HepG2 (cell line): ENCODE measurements at regions not wholly inside any gene's neighbourhood (a gene's known extent, or its start where the extent isn't known, plus 50 kb on each side); places are given as distances from the start of the nearest gene placed in this dataset.

Source experiments
- ATF5 ChIP-seq: sonication (generic); formaldehyde crosslinking; IDR thresholded peaks from 2 replicates; pipeline ENCODE4 v1.4.0; 2020; ENCODE audit warnings: mild to moderate bottlenecking, low read depth, missing genetic modification reagents
- EP300 ChIP-seq, 3 experiments: sonication (generic) in 1 of 3; formaldehyde crosslinking in 1 of 3; IDR thresholded peaks; 2 replicates each; pipeline versions ENCODE4 v1.5.1 to v1.6.1; 2011 to 2020; ENCODE audit warnings: low read depth in 2 of 3, low read length in 2 of 3, borderline replicate concordance in 1 of 3, improper control_type of control experiment in 1 of 3, mild to moderate bottlenecking in 1 of 3, missing genetic modification reagents in 1 of 3, moderate library complexity in 1 of 3
- FOXA3 ChIP-seq: IDR thresholded peaks from 2 replicates; pipeline ENCODE4 v1.6.1; 2016; ENCODE audit warnings: missing genetic modification reagents, missing compliant biosample characterization
- FOXP4 ChIP-seq: sonication (generic); formaldehyde crosslinking; IDR thresholded peaks from 2 replicates; pipeline ENCODE4 v1.4.0; 2020; ENCODE audit warnings: missing genetic modification reagents
- GABPB1 ChIP-seq: IDR thresholded peaks from 2 replicates; pipeline ENCODE4 v1.6.1; 2016; ENCODE audit warnings: mild to moderate bottlenecking, missing genetic modification reagents, moderate library complexity, missing compliant biosample characterization
- ISL2 ChIP-seq: sonication (generic); formaldehyde crosslinking; IDR thresholded peaks from 2 replicates; pipeline ENCODE4 v1.5.0; 2020; ENCODE audit warnings: missing genetic modification reagents
- LCORL ChIP-seq, 2 experiments: fragments of 450-650 bp in 1 of 2; sonication (generic) in 1 of 2; formaldehyde crosslinking in 1 of 2; IDR thresholded peaks; 2 replicates each; pipeline versions ENCODE4 v1.5.0 to v1.6.1; 2017 to 2020; ENCODE audit warnings: antibody characterized with exemption in 1 of 2, missing genetic modification reagents in 1 of 2
- MED1 ChIP-seq: sonication (generic); formaldehyde crosslinking; IDR thresholded peaks from 2 replicates; pipeline ENCODE4 v1.4.0; 2020; ENCODE audit warnings: missing genetic modification reagents
- NR2F6 ChIP-seq, 2 experiments: IDR thresholded peaks; 2 replicates each; pipeline ENCODE4 v1.6.1; 2016; ENCODE audit warnings: antibody characterized with exemption in 1 of 2, mild to moderate bottlenecking in 1 of 2
- SOX6 ChIP-seq, 2 experiments: fragments of 450-650 bp in 1 of 2; sonication (generic) in 1 of 2; formaldehyde crosslinking in 1 of 2; IDR thresholded peaks; 2 replicates each; pipeline versions ENCODE4 v1.4.0 to v1.6.1; 2017 to 2020; ENCODE audit warnings: antibody characterized with exemption in 1 of 2, mild to moderate bottlenecking in 1 of 2, missing genetic modification reagents in 1 of 2
- ZNF557 ChIP-seq: sonication (generic); formaldehyde crosslinking; IDR thresholded peaks from 2 replicates; pipeline ENCODE4 v1.4.0; 2020; ENCODE audit warnings: missing genetic modification reagents
- TF ChIP-seq, protein P1 (sequence below): IDR thresholded peaks from 2 replicates; pipeline ENCODE4 v1.4.0; 2020; ENCODE audit warnings: mild to moderate bottlenecking, missing genetic modification reagents
- TF ChIP-seq, protein P2 (sequence below): sonication (generic); formaldehyde crosslinking; IDR thresholded peaks from 2 replicates; pipeline ENCODE4 v1.5.1; 2020; ENCODE audit warnings: mild to moderate bottlenecking, missing genetic modification reagents, borderline replicate concordance

DNA sequence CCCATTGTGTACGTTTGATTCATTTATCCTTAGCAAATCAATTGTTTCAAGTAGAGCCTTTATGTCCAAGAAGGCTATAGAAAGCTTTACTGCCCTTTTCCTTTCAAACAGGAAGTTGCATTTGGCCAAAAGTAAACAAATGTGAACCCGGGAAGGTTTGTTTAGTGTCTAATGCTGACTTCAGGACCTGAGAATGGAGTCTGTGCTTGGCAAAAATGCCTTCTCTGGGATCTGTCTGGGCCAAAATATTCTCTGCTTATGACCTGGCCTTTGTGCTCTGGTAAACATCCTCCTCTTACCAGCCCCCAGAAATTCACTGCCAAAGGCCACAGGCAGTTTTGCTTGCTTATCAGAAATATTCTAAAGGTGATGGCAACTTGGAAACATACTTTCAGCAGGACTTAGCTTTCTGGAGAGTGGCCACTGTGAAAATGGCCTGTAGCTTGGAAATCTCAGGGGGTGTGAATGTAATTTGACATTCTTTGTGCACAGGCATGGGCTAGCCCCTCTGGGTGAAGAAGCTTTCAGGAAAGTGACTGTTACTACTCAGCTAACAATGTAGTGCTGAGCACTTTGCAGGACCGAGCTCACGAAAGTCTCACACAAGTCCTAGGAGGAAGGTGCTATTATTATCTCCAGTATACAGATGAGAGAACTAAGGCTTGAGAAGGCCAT lies 199.5 kb downstream of the PTEN start (continued):
- no peak for TF ChIP-seq ATF5 (CRISPR knock-in tag)
- TF ChIP-seq EP300 (IDR thresholded peaks at IDR 0.05; ENCODE audit: low read depth in 2 of 2, low read length in 2 of 2), result 0 out of 4 replicates have a peak, but pooled peaks of 1 of the 2 experiments have one; percentile 7
- TF ChIP-seq EP300 (CRISPR knock-in tag; IDR thresholded peaks at IDR 0.05; ENCODE audit: borderline replicate concordance), result no peak
- TF ChIP-seq MED1 (CRISPR knock-in tag), result peak; percentile 54
- TF ChIP-seq GABPB1 (CRISPR knock-in tag), result peak; percentile 51
- TF ChIP-seq, protein P1, sequence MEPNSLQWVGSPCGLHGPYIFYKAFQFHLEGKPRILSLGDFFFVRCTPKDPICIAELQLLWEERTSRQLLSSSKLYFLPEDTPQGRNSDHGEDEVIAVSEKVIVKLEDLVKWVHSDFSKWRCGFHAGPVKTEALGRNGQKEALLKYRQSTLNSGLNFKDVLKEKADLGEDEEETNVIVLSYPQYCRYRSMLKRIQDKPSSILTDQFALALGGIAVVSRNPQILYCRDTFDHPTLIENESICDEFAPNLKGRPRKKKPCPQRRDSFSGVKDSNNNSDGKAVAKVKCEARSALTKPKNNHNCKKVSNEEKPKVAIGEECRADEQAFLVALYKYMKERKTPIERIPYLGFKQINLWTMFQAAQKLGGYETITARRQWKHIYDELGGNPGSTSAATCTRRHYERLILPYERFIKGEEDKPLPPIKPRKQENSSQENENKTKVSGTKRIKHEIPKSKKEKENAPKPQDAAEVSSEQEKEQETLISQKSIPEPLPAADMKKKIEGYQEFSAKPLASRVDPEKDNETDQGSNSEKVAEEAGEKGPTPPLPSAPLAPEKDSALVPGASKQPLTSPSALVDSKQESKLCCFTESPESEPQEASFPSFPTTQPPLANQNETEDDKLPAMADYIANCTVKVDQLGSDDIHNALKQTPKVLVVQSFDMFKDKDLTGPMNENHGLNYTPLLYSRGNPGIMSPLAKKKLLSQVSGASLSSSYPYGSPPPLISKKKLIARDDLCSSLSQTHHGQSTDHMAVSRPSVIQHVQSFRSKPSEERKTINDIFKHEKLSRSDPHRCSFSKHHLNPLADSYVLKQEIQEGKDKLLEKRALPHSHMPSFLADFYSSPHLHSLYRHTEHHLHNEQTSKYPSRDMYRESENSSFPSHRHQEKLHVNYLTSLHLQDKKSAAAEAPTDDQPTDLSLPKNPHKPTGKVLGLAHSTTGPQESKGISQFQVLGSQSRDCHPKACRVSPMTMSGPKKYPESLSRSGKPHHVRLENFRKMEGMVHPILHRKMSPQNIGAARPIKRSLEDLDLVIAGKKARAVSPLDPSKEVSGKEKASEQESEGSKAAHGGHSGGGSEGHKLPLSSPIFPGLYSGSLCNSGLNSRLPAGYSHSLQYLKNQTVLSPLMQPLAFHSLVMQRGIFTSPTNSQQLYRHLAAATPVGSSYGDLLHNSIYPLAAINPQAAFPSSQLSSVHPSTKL, result peak; percentile 47
- TF ChIP-seq ZNF557 (CRISPR knock-in tag), result 0 out of 2 replicates have a peak, but pooled peaks have one; percentile 23
- peak; percentile 61 for TF ChIP-seq FOXP4 (CRISPR knock-in tag)
- no peak for TF ChIP-seq SOX6 (IDR thresholded peaks at IDR 0.05)
- 0 out of 2 replicates have a peak, but pooled peaks have one; percentile 44 for TF ChIP-seq SOX6 (CRISPR knock-in tag; IDR thresholded peaks at IDR 0.05)
- TF ChIP-seq LCORL (IDR thresholded peaks at IDR 0.05), result no peak
- peak; percentile 67; the same call in 1 of the 2 replicates for TF ChIP-seq LCORL (CRISPR knock-in tag; IDR thresholded peaks at IDR 0.05)
- TF ChIP-seq, protein P2, sequence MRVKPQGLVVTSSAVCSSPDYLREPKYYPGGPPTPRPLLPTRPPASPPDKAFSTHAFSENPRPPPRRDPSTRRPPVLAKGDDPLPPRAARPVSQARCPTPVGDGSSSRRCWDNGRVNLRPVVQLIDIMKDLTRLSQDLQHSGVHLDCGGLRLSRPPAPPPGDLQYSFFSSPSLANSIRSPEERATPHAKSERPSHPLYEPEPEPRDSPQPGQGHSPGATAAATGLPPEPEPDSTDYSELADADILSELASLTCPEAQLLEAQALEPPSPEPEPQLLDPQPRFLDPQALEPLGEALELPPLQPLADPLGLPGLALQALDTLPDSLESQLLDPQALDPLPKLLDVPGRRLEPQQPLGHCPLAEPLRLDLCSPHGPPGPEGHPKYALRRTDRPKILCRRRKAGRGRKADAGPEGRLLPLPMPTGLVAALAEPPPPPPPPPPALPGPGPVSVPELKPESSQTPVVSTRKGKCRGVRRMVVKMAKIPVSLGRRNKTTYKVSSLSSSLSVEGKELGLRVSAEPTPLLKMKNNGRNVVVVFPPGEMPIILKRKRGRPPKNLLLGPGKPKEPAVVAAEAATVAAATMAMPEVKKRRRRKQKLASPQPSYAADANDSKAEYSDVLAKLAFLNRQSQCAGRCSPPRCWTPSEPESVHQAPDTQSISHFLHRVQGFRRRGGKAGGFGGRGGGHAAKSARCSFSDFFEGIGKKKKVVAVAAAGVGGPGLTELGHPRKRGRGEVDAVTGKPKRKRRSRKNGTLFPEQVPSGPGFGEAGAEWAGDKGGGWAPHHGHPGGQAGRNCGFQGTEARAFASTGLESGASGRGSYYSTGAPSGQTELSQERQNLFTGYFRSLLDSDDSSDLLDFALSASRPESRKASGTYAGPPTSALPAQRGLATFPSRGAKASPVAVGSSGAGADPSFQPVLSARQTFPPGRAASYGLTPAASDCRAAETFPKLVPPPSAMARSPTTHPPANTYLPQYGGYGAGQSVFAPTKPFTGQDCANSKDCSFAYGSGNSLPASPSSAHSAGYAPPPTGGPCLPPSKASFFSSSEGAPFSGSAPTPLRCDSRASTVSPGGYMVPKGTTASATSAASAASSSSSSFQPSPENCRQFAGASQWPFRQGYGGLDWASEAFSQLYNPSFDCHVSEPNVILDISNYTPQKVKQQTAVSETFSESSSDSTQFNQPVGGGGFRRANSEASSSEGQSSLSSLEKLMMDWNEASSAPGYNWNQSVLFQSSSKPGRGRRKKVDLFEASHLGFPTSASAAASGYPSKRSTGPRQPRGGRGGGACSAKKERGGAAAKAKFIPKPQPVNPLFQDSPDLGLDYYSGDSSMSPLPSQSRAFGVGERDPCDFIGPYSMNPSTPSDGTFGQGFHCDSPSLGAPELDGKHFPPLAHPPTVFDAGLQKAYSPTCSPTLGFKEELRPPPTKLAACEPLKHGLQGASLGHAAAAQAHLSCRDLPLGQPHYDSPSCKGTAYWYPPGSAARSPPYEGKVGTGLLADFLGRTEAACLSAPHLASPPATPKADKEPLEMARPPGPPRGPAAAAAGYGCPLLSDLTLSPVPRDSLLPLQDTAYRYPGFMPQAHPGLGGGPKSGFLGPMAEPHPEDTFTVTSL (CRISPR knock-in tag), result peak; percentile 88; the same call in 1 of the 2 replicates
- no peak for TF ChIP-seq NR2F6 (IDR thresholded peaks at IDR 0.05)
- peak; percentile 22; the same call in 1 of the 2 replicates for TF ChIP-seq NR2F6 (CRISPR knock-in tag; IDR thresholded peaks at IDR 0.05)
- TF ChIP-seq FOXA3 (CRISPR knock-in tag), result peak; percentile 48; the same call in 1 of the 2 replicates
- TF ChIP-seq ISL2 (CRISPR knock-in tag), result 0 out of 2 replicates have a peak, but pooled peaks have one; percentile 27
